VCaP (cell line): ENCODE measurements at regions not wholly inside any gene's neighbourhood (a gene's known extent, or its start where the extent isn't known, plus 50 kb on each side); places are given as distances from the start of the nearest gene placed in this dataset.
"Not testable (repeated sequence)": the region's sequence is repeated elsewhere in the genome, so short reads cannot be mapped to it uniquely, and the experiment has no call there.

Experiments used
- H3K27ac ChIP-seq: fragments of 450-650 bp; 2 replicates; pipeline ENCODE4 v1.5.1; 2017
- TF ChIP-seq, protein P1 (sequence below): fragments of 450-650 bp; conservative IDR thresholded peaks from 2 replicates; pipeline ENCODE4 v1.5.1; 2017; ENCODE audit warnings: mild to moderate bottlenecking, moderate library complexity

DNA sequence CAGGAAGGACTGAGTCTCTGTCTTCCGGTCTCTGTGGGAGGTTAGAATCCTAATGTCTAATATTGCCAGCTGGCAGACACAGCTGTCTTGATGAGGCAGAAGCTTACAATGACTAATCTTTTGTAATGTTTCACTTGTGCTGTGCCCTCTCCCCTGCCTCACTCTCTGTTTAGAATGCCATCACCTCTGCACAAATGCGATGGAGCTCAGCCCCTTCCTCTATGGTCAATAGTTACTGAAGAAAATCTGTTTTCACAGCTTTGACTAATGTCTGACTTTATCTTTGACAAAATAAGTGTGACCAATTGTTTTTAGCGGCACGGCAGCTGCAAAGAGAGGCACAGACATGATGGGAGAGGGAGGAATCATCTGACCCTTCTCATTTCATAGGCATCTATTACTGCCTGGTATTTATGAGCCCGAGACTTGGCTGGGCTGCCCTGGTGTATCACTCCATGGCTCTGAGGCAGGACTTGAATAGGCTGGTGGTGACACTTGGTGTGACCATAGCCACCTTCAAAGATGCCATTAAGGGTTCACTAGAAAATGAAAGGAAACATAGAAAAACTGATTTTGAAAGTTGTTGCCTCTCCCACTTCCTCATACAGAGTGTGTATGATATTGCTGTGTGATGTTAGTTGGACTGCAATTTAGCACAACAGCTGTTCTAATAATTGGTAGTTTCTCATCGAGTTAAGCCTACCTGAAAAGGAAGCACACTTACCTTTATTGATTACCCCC is 163.2 kb upstream of the NBPF11 start:
- TF ChIP-seq, protein P1, sequence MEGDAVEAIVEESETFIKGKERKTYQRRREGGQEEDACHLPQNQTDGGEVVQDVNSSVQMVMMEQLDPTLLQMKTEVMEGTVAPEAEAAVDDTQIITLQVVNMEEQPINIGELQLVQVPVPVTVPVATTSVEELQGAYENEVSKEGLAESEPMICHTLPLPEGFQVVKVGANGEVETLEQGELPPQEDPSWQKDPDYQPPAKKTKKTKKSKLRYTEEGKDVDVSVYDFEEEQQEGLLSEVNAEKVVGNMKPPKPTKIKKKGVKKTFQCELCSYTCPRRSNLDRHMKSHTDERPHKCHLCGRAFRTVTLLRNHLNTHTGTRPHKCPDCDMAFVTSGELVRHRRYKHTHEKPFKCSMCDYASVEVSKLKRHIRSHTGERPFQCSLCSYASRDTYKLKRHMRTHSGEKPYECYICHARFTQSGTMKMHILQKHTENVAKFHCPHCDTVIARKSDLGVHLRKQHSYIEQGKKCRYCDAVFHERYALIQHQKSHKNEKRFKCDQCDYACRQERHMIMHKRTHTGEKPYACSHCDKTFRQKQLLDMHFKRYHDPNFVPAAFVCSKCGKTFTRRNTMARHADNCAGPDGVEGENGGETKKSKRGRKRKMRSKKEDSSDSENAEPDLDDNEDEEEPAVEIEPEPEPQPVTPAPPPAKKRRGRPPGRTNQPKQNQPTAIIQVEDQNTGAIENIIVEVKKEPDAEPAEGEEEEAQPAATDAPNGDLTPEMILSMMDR, result no peak
- no peak overlapping the region for H3K27ac ChIP-seq

DNA sequence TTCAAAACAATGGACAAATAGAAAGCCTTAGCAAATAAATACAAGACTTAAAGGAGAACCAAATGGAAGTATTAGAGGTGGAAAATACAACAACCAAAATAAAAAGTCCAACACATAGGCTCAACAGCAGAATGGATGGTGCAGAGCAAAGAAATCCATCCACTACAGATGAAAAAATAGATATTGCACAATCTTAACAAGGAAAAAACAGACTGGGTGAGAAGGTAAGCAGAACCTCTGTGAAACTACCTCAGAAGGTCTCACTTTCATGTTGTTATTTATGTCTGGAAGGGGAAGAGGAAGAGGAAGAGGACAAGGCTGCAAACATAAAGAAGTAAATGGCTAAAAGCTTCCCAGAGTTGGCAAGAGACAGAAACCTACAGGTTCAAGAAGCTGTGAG is 158.7 kb upstream of the NBPF11 start:
- no peak overlapping the region for H3K27ac ChIP-seq
- TF ChIP-seq, protein P1, result no peak

GRCh38 chr1:148309940-148310500 is 157.9 kb upstream of the NBPF11 start:
- TF ChIP-seq, protein P1, result no peak
- H3K27ac ChIP-seq, result no peak overlapping the region

DNA sequence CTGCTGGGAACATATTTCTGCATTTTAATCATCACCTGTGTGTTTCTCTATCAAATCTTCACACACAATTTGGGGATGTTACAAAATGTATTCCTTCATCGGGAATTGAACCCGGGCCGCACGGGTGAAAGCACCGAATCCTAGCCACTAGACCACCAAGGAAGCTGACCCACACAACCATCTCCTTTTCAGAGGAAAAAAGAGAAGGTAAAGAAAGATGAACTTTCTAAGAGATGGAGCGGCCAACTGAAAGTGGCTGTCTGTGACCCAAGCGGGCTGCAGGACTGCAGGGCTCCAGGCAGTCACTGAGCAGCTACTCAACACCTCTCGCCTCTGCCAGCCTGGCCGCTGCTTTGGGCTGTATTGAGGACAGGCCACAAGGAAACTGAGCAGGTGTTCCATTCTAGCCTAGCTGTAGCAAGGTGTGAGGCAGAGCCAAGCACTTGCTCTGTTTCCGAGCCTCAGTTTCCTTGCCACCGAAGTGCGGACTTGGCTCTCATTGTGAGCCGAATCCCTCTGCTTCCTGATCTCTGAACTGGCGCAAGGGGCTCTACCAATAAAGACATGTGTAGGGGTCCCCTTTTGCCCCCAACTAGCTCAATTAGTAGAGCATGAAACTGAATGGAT is 156.9 kb upstream of the NBPF11 start:
- H3K27ac ChIP-seq, result no peak overlapping the region
- TF ChIP-seq, protein P1, result no peak

- TF ChIP-seq, protein P1, result no peak
- no peak overlapping the region for H3K27ac ChIP-seq
Observed at GRCh38 chr1:148307583-148308185, 155.6 kb upstream of the NBPF11 start.

- H3K27ac ChIP-seq, result not testable (repeated sequence)
Observed at GRCh38 chr1:148304935-148305334, 152.9 kb upstream of the NBPF11 start.

- not testable (repeated sequence) for H3K27ac ChIP-seq
Observed at GRCh38 chr1:148302586-148303364, 150.7 kb upstream of the NBPF11 start.

- not testable (repeated sequence) for H3K27ac ChIP-seq
Observed at GRCh38 chr1:148297852-148298251, 145.8 kb upstream of the NBPF11 start.
